Brain microvascular endothelial cell (primary cell): ENCODE measurements at regions not wholly inside any gene's neighbourhood (a gene's known extent, or its start where the extent isn't known, plus 50 kb on each side); places are given as distances from the start of the nearest gene placed in this dataset.

Experiments used
- DNase-seq: peaks from one replicate; pipeline ENCODE4 v3.0.0-alpha.2; 2020
- H3K27ac ChIP-seq: fragments of 250-450 bp; sonication (Bioruptor Pico); 2 replicates; pipeline ENCODE4 v1.5.1; 2020; ENCODE audit warnings: mild to moderate bottlenecking, moderate library complexity
- H3K27me3 ChIP-seq: fragments of 250-450 bp; sonication (Bioruptor Pico); replicated peaks from 2 replicates; pipeline ENCODE4 v1.5.1; 2020; ENCODE audit warnings: mild to moderate bottlenecking
- H3K36me3 ChIP-seq: fragments of 250-450 bp; sonication (Bioruptor Pico); replicated peaks from 2 replicates; pipeline ENCODE4 v1.5.1; 2020; ENCODE audit warnings: mild to moderate bottlenecking
- H3K4me3 ChIP-seq: 2 replicates; pipeline ENCODE4 v1.5.1; 2011; ENCODE audit warnings: low read depth, mild to moderate bottlenecking, control low read depth, low read length, moderate library complexity
- CTCF ChIP-seq: IDR thresholded peaks from 2 replicates; pipeline ENCODE4 v1.5.1; 2011; ENCODE audit warnings: low read depth, mild to moderate bottlenecking, moderate library complexity, low read length, control low read depth, inconsistent platforms; ENCODE audit errors: missing control alignments
- in situ Hi-C: cut with HindIII; loops from 2 replicates; pipeline ENCODE4 v1.10.0; 2017; ENCODE audit warnings: low sequenced_read_pairs, low pct_ligation_motif_present

DNA sequence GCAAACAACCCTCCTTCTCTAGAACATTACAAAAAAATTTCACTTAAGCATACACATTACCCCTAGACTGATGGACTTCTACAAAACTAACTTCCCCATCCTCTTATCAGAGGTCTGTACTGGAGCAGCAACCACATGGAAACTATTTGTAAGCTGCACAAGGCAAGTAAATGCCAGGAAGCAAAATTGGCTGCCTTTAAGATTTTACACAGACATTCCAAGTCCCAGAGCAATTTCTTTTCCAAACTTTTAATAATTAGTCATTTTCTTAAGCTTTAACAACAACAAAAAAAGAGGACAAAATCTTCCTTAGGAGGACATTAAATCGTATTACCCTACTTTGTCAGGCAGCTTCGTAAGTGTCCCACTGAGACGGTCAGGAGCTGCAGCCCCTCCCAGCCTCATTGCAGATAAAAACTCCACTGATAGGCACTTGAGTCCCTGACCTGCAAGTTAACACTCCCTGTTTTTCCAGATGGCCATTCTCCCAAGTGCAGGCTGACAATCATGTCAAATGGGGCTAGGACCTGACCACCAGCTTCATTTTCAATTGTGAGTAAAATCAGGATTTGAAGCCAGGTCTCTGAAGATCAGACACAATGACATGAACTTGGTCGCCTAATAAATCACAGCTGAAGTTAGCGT lies 680.1 kb downstream of the DIAPH3 start:
- no peak for DNase-seq
- Histone ChIP-seq H3K27ac (no peak overlapping the region), H3K36me3 (no peaks in the 10 kb centered on the region), H3K4me3 (no peak overlapping the region), H3K27me3 (no peaks in the 10 kb centered on the region)
- in situ Hi-C loops = no loop called here
- TF ChIP-seq CTCF = no peak

DNA sequence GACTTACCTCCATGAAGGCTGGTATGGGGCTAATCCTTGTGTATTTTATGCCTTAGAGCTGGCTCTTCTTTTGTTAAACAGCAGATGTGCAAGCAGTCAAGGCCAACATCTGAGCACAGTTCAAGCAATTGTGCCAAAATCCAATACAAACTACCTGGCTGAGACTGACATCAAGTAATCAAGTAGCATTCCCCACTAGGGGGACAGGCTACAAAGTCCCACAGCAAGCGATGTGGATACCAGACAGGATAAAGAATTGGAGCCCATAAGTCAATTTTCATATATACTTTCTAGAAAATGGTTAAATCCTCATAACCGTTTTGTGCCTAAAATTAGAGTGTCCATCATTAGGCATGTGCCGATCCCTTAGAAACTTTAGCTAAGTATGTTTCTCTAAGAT lies 675.8 kb downstream of the DIAPH3 start:
- no peak overlapping the region for H3K27ac ChIP-seq
- H3K36me3 ChIP-seq = no peaks in the 10 kb centered on the region
- TF ChIP-seq CTCF = peak; percentile 50
- H3K4me3 ChIP-seq = no peak overlapping the region
- no peaks in the 10 kb centered on the region for H3K27me3 ChIP-seq
- DNase-seq = no peak
- in situ Hi-C loops = no loop called here

GRCh38 chr13:59488436-59488835 lies 675.3 kb downstream of the DIAPH3 start:
- in situ Hi-C loops = no loop called here
- DNase-seq = no peak
- TF ChIP-seq CTCF = no peak

GRCh38 chr13:59490651-59491050 lies 673.1 kb downstream of the DIAPH3 start:
- Histone ChIP-seq H3K36me3 (no peaks in the 10 kb centered on the region), H3K4me3 (no peak overlapping the region), H3K27ac (no peak overlapping the region), H3K27me3 (no peaks in the 10 kb centered on the region)
- in situ Hi-C loops = no loop called here
- no peak for DNase-seq
- no peak for TF ChIP-seq CTCF

More at GRCh38 chr13:59488436-59488835, 675.3 kb downstream of the DIAPH3 start:
- Histone ChIP-seq H3K4me3 (no peak overlapping the region), H3K27ac (no peak overlapping the region), H3K36me3 (no peaks in the 10 kb centered on the region), H3K27me3 (no peaks in the 10 kb centered on the region)

GRCh38 chr13:59492030-59492636 lies 671.6 kb downstream of the DIAPH3 start:
- in situ Hi-C loops = no loop called here
- peak; percentile 35 for DNase-seq
- H3K36me3 ChIP-seq = no peaks in the 10 kb centered on the region
- TF ChIP-seq CTCF = no peak
- no peak overlapping the region for H3K4me3 ChIP-seq
- no peak overlapping the region for H3K27ac ChIP-seq
- H3K27me3 ChIP-seq = no peaks in the 10 kb centered on the region

- TF ChIP-seq CTCF = no peak
- Histone ChIP-seq H3K4me3 (no peak overlapping the region), H3K27me3 (no peaks in the 10 kb centered on the region), H3K36me3 (no peaks in the 10 kb centered on the region), H3K27ac (no peak overlapping the region)
- no peak for DNase-seq
- in situ Hi-C loops = no loop called here
Observed at GRCh38 chr13:59493436-59493965, 670.2 kb downstream of the DIAPH3 start.
